SK-N-SH (cell line): ENCODE measurements at regions not wholly inside any gene's neighbourhood (a gene's known extent, or its start where the extent isn't known, plus 50 kb on each side); places are given as distances from the start of the nearest gene placed in this dataset.
"Not testable (repeated sequence)": the region's sequence is repeated elsewhere in the genome, so short reads cannot be mapped to it uniquely, and the experiment has no call there.

Experiments used
- CTCF ChIA-PET: fragments of 300-600, 350-600 bp; formaldehyde crosslinking; extraction: SDS; loops from one replicate; lab custom pipeline; 2021; lab: Yijun Ruan, JAX
- POLR2A ChIA-PET: fragments of 350-600 bp; sonication (Branson Sonifier 250); formaldehyde crosslinking; extraction: SDS; loops from one replicate; lab custom pipeline; 2020; ENCODE audit warnings: antibody characterized with exemption, inconsistent platforms; lab: Yijun Ruan, JAX
- DNase-seq: peaks from one replicate; pipeline ENCODE4 v3.0.0; 2012
- H2AFZ ChIP-seq: fragments of 200-600 bp; sonication (generic); 2 replicates; pipeline ENCODE4 v1.8.1; 2016; ENCODE audit warnings: antibody characterized with exemption, mild to moderate bottlenecking, low read depth
- H3F3A ChIP-seq: fragments of 200-600 bp; sonication (generic); replicated peaks from 2 replicates; pipeline ENCODE3; 2016; ENCODE audit warnings: antibody characterized with exemption, mild to moderate bottlenecking; ENCODE audit not compliant: insufficient read depth
- H3K27ac ChIP-seq, 2 experiments: fragments of 200-500 bp in 1 of 2; fragments of 200-600 bp in 1 of 2; sonication (Bioruptor generic) in 1 of 2; sonication (generic), shearing (Covaris generic) in 1 of 2; 2 replicates each; pipeline versions ENCODE4 v1.5.1 to v1.6.1; 2014 to 2016; ENCODE audit warnings: low read depth in 2 of 2, inconsistent platforms in 1 of 2, low read length in 1 of 2, mild to moderate bottlenecking in 1 of 2, mixed read lengths in 1 of 2
- H3K27me3 ChIP-seq: fragments of 200-600 bp; sonication (generic), shearing (Covaris generic); 2 replicates; pipeline ENCODE4 v1.6.1; 2016; ENCODE audit warnings: mixed run types; ENCODE audit not compliant: insufficient read depth
- H3K36me3 ChIP-seq, 2 experiments: fragments of 200-500 bp in 1 of 2; fragments of 200-600 bp in 1 of 2; sonication (Bioruptor generic) in 1 of 2; sonication (generic) in 1 of 2; replicated peaks in 1 of 2; 2 replicates each; pipeline versions ENCODE3 to v1.5.1; 2014 to 2016; ENCODE audit warnings: low read length in 1 of 2, mild to moderate bottlenecking in 1 of 2; ENCODE audit not compliant: insufficient read depth in 2 of 2, control insufficient read depth in 1 of 2
- H3K4me1 ChIP-seq, 2 experiments: fragments of 200-500 bp in 1 of 2; fragments of 200-600 bp in 1 of 2; sonication (Bioruptor generic) in 1 of 2; sonication (generic), shearing (Covaris generic) in 1 of 2; 2 replicates each; pipeline versions ENCODE4 v1.5.1 to v1.6.1; 2014 to 2016; ENCODE audit warnings: low read depth in 1 of 2, low read length in 1 of 2, mixed run types in 1 of 2; ENCODE audit not compliant: insufficient read depth in 2 of 2, control insufficient read depth in 1 of 2
- H3K4me2 ChIP-seq: fragments of 200-600 bp; sonication (generic), shearing (Covaris generic); 2 replicates; pipeline ENCODE4 v1.6.1; 2017; ENCODE audit warnings: mixed run types
- H3K4me3 ChIP-seq, 2 experiments: fragments of 200-500 bp in 1 of 2; fragments of 200-600 bp in 1 of 2; sonication (Bioruptor generic) in 1 of 2; sonication (generic), shearing (Covaris generic) in 1 of 2; 2 replicates each; pipeline versions ENCODE4 v1.5.1 to v1.8.1; 2014 to 2016; ENCODE audit warnings: low read depth in 2 of 2, inconsistent platforms in 1 of 2, low read length in 1 of 2, mild to moderate bottlenecking in 1 of 2, mixed read lengths in 1 of 2, moderate library complexity in 1 of 2
- H3K79me2 ChIP-seq: fragments of 200-600 bp; sonication (generic); 2 replicates; pipeline ENCODE4 v1.8.1; 2017; ENCODE audit warnings: mild to moderate bottlenecking; ENCODE audit not compliant: insufficient read depth
- H3K9ac ChIP-seq: fragments of 200-600 bp; sonication (generic); 2 replicates; pipeline ENCODE4 v1.6.1; 2017; ENCODE audit warnings: mixed run types
- H3K9me2 ChIP-seq: fragments of 200-600 bp; sonication (generic); 2 replicates; pipeline ENCODE4 v1.6.1; 2017; ENCODE audit warnings: mixed run types
- H3K9me3 ChIP-seq: fragments of 200-600 bp; sonication (generic); 2 replicates; pipeline ENCODE4 v1.6.1; 2017; ENCODE audit warnings: mixed run types, mild to moderate bottlenecking, moderate library complexity
- H4K20me1 ChIP-seq: fragments of 200-600 bp; sonication (generic); 2 replicates; pipeline ENCODE4 v1.6.1; 2017; ENCODE audit warnings: mild to moderate bottlenecking, mixed run types; ENCODE audit not compliant: insufficient read depth
- FOSL2 ChIP-seq: IDR thresholded peaks from 2 replicates; pipeline ENCODE4 v1.4.0; 2012; ENCODE audit warnings: low read depth, mild to moderate bottlenecking, moderate library complexity, borderline replicate concordance
- FOXM1 ChIP-seq: IDR thresholded peaks from 2 replicates; pipeline ENCODE4 v1.4.0; 2012; ENCODE audit warnings: low read depth, mild to moderate bottlenecking
- IRF3 ChIP-seq: fragments of 150-350 bp; IDR thresholded peaks from 2 replicates; pipeline ENCODE4 v1.6.1; 2016; ENCODE audit warnings: mild to moderate bottlenecking, low read depth, low read length
- MEF2A ChIP-seq: IDR thresholded peaks from 2 replicates; pipeline ENCODE4 v1.4.0; 2012; ENCODE audit warnings: low read depth, borderline replicate concordance
- NRF1 ChIP-seq: IDR thresholded peaks from 2 replicates; pipeline ENCODE4 v1.6.1; 2012; ENCODE audit warnings: low read depth, mild to moderate bottlenecking, low read length
- RAD21 ChIP-seq: IDR thresholded peaks from 2 replicates; pipeline ENCODE4 v1.6.1; 2012; ENCODE audit warnings: mild to moderate bottlenecking, low read length
- RCOR1 ChIP-seq: fragments of 150-350 bp; IDR thresholded peaks from 2 replicates; pipeline ENCODE4 v1.6.1; 2017; ENCODE audit warnings: antibody characterized with exemption, low read length
- RFX5 ChIP-seq: IDR thresholded peaks from 2 replicates; pipeline ENCODE4 v1.6.1; 2012; ENCODE audit warnings: mild to moderate bottlenecking, improper control_type of control experiment, low read length
- SIN3A ChIP-seq: IDR thresholded peaks from 2 replicates; pipeline ENCODE4 v1.6.1; 2012; ENCODE audit warnings: low read depth, mild to moderate bottlenecking, low read length, moderate library complexity, borderline replicate concordance
- TCF12 ChIP-seq: IDR thresholded peaks from 2 replicates; pipeline ENCODE4 v1.4.0; 2012
- TEAD4 ChIP-seq: IDR thresholded peaks from 2 replicates; pipeline ENCODE4 v1.4.0; 2012; ENCODE audit warnings: mild to moderate bottlenecking, borderline replicate concordance; ENCODE audit not compliant: insufficient read depth
- USF1 ChIP-seq: IDR thresholded peaks from 2 replicates; pipeline ENCODE4 v1.4.0; 2012; ENCODE audit warnings: low read depth, borderline replicate concordance
- USF2 ChIP-seq: fragments of 150-350 bp; IDR thresholded peaks from 2 replicates; pipeline ENCODE4 v1.6.1; 2017; ENCODE audit warnings: antibody characterized with exemption, low read length, low read depth, borderline replicate concordance
- YY1 ChIP-seq: IDR thresholded peaks from 2 replicates; pipeline ENCODE4 v1.4.0; 2012; ENCODE audit warnings: low read depth, mild to moderate bottlenecking
- ZBTB33 ChIP-seq: IDR thresholded peaks from 2 replicates; pipeline ENCODE4 v1.4.0; 2012; ENCODE audit warnings: low read depth, borderline replicate concordance
- WGBS: methylation state at CpG from one replicate; pipeline ENCODE4 v1.1.6; 2017; ENCODE audit warnings: low lambda C conversion rate; 5-methylcytosine and 5-hydroxymethylcytosine counted together

- no peak for TF ChIP-seq USF2
- no peak for TF ChIP-seq MEF2A
- TF ChIP-seq USF1 = no peak
- TF ChIP-seq SIN3A = no peak
- no peak for TF ChIP-seq RFX5
- no peak for TF ChIP-seq RCOR1
- no peak for TF ChIP-seq NRF1
- TF ChIP-seq FOXM1 = no peak
- TF ChIP-seq TCF12 = no peak
- no peak for TF ChIP-seq TEAD4
- no peak for TF ChIP-seq ZBTB33
- no peak for TF ChIP-seq FOSL2
- TF ChIP-seq YY1 = no peak
- no peak for TF ChIP-seq RAD21
- no peak for TF ChIP-seq IRF3
Measured at GRCh38 chr2:12490641-12491040, 226.1 kb upstream of the TRIB2 start (continued).

GRCh38 chr2:12492360-12492759, 224.4 kb upstream of the TRIB2 start:
- H3K36me3 ChIP-seq, H3F3A ChIP-seq, H3K27ac ChIP-seq, CTCF ChIA-PET, H3K9me3 ChIP-seq, H3K9ac ChIP-seq, H3K4me2 ChIP-seq, H3K27me3 ChIP-seq, H3K4me3 ChIP-seq, H3K9me2 ChIP-seq, DNase-seq, POLR2A ChIA-PET, H3K79me2 ChIP-seq, H2AFZ ChIP-seq, H4K20me1 ChIP-seq: not testable (repeated sequence)
- peaks cover 0 to 12% of the 10 kb centered on the region in 2 experiments; a peak in 2 of 4 replicates for H3K4me1 ChIP-seq
- 90% methylated on average over 2 of the region's 3 CpGs for WGBS
